Neuronal stem cell (in vitro differentiated cells): ENCODE measurements at regions not wholly inside any gene's neighbourhood (a gene's known extent, or its start where the extent isn't known, plus 50 kb on each side); places are given as distances from the start of the nearest gene placed in this dataset.

Experiments used
- DNase-seq: peaks from one replicate; pipeline ENCODE4 v3.0.0-alpha.2; 2013; ENCODE audit warnings: low spot score
- H2AFZ ChIP-seq: one replicate; pipeline ENCODE4 v1.6.1; 2013; ENCODE audit warnings: mild to moderate bottlenecking, low read length, inconsistent platforms
- H2AK5ac ChIP-seq: 2 replicates; pipeline ENCODE4 v1.6.1; 2013; ENCODE audit warnings: low read depth, mild to moderate bottlenecking, inconsistent platforms, low read length, moderate library complexity, mixed read lengths
- H2BK120ac ChIP-seq: 2 replicates; pipeline ENCODE4 v1.6.1; 2013; ENCODE audit warnings: low read depth, mild to moderate bottlenecking, inconsistent platforms, low read length, moderate library complexity, mixed read lengths
- H2BK12ac ChIP-seq: one replicate; pipeline ENCODE4 v1.6.1; 2013; ENCODE audit warnings: low read length, inconsistent platforms
- H2BK15ac ChIP-seq: 2 replicates; pipeline ENCODE4 v1.6.1; 2013; ENCODE audit warnings: mild to moderate bottlenecking, low read length, inconsistent platforms, mixed read lengths
- H2BK5ac ChIP-seq: one replicate; pipeline ENCODE4 v1.6.1; 2013; ENCODE audit warnings: inconsistent platforms, mild to moderate bottlenecking, low read length, moderate library complexity
- H3K14ac ChIP-seq: one replicate; pipeline ENCODE4 v1.6.1; 2013; ENCODE audit warnings: low read length, inconsistent platforms
- H3K18ac ChIP-seq: 2 replicates; pipeline ENCODE4 v1.6.1; 2013; ENCODE audit warnings: low read length, inconsistent platforms
- H3K23ac ChIP-seq: 2 replicates; pipeline ENCODE4 v1.6.1; 2013; ENCODE audit warnings: low read depth, mild to moderate bottlenecking, mixed read lengths, low read length, inconsistent platforms; ENCODE audit not compliant: poor library complexity
- H3K27ac ChIP-seq: replicated peaks from 3 replicates; pipeline ENCODE4 v1.5.1; 2013; ENCODE audit warnings: low read length, inconsistent platforms
- H3K27me3 ChIP-seq, 3 experiments: 2 replicates each; pipeline ENCODE4 v1.6.1; 2013; ENCODE audit warnings: low read length in 3 of 3, mild to moderate bottlenecking in 2 of 3, inconsistent platforms in 1 of 3, low read depth in 1 of 3, mixed read lengths in 1 of 3, moderate library complexity in 1 of 3; ENCODE audit not compliant: control insufficient read depth in 3 of 3, insufficient read depth in 3 of 3
- H3K36me3 ChIP-seq, 2 donors: replicated peaks in 1 of 2; 2 replicates each; pipeline ENCODE4 v1.6.1; 2013; ENCODE audit warnings: low read length in 2 of 2; ENCODE audit not compliant: control insufficient read depth in 2 of 2, insufficient read depth in 2 of 2
- H3K4ac ChIP-seq: 2 replicates; pipeline ENCODE4 v1.6.1; 2013; ENCODE audit warnings: inconsistent platforms, mild to moderate bottlenecking, low read length, moderate library complexity
- H3K4me1 ChIP-seq, 2 donors: 1 replicate in 1 of 2; 2 replicates in 1 of 2; pipeline ENCODE4 v1.6.1; 2013; ENCODE audit warnings: low read length in 2 of 2, low read depth in 1 of 2; ENCODE audit not compliant: control insufficient read depth in 2 of 2, insufficient read depth in 1 of 2
- H3K4me2 ChIP-seq: one replicate; pipeline ENCODE4 v1.6.1; 2013; ENCODE audit warnings: mild to moderate bottlenecking, low read length, inconsistent platforms; ENCODE audit not compliant: insufficient read depth, poor library complexity, severe bottlenecking
- H3K4me3 ChIP-seq, 2 donors: 2 replicates each; pipeline ENCODE4 v1.5.1; 2013; ENCODE audit warnings: low read length in 2 of 2, mild to moderate bottlenecking in 2 of 2, inconsistent platforms in 1 of 2, moderate library complexity in 1 of 2
- H3K79me1 ChIP-seq: one replicate; pipeline ENCODE4 v1.6.1; 2013; ENCODE audit warnings: low read depth, mild to moderate bottlenecking, inconsistent platforms, low read length, moderate library complexity
- H3K9ac ChIP-seq: one replicate; pipeline ENCODE4 v1.6.1; 2013; ENCODE audit warnings: mild to moderate bottlenecking, low read depth, low read length, inconsistent platforms; ENCODE audit not compliant: poor library complexity
- H3K9me3 ChIP-seq, 2 donors: replicated peaks in 1 of 2; 2 replicates each; pipeline versions ENCODE3 to v1.6.1; 2013; ENCODE audit warnings: low read length in 2 of 2, mild to moderate bottlenecking in 2 of 2, inconsistent platforms in 1 of 2, low read depth in 1 of 2, mixed read lengths in 1 of 2, moderate library complexity in 1 of 2; ENCODE audit not compliant: control insufficient read depth in 2 of 2, insufficient read depth in 1 of 2
- H4K8ac ChIP-seq: one replicate; pipeline ENCODE4 v1.6.1; 2013; ENCODE audit warnings: low read depth, mild to moderate bottlenecking, inconsistent platforms, low read length, moderate library complexity
- H4K91ac ChIP-seq: one replicate; pipeline ENCODE4 v1.6.1; 2013; ENCODE audit warnings: low read length, low read depth, mild to moderate bottlenecking, inconsistent platforms; ENCODE audit not compliant: poor library complexity
- WGBS, 2 donors: extraction: QIAGEN DNeasy Blood & Tissue Kit; methylation state at CpG; one replicate each; pipeline ENCODE4 v1.1.7; 2013; ENCODE audit warnings: missing lambda C conversion rate in 2 of 2, mixed read lengths in 1 of 2; ENCODE audit not compliant: insufficient read length in 2 of 2, insufficient replicate concordance in 1 of 2; ENCODE audit errors: extremely low coverage in 2 of 2; 5-methylcytosine and 5-hydroxymethylcytosine counted together

DNA sequence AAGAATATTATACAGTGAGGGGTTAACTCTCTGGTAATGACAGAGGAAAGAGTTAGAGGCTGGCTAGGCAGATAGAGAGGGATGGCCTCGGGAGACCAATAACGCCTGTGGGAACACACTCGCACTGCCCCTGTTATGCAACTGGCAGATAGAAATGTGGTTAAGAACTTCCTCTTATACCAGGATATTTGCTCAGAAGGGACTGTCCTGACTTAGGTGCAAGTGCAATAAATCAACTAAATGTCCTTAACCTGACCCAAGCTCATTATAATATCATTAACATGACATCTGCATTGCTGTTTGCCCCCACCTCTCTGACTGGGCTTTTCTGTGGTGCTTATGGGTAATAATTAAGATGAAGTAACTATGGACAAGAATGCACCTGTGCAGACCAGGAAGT lies 1518.0 kb downstream of the NCAM2 start:
- no peak overlapping the region for H2BK15ac ChIP-seq
- H4K8ac ChIP-seq, result no peak overlapping the region
- H3K9me3 ChIP-seq, result no peaks in the 10 kb centered on the region
- H3K9ac ChIP-seq, result no peak overlapping the region
- no peaks in the 10 kb centered on the region for H3K4me1 ChIP-seq
- H2AK5ac ChIP-seq, result no peak overlapping the region
- H3K36me3 ChIP-seq, result no peaks in the 10 kb centered on the region
- H3K27ac ChIP-seq, result no peak overlapping the region
- H3K27me3 ChIP-seq, result no peaks in the 10 kb centered on the region
- WGBS, 2 donors, result no CpG with 5 or more reads among the region's 3 CpGs
- no peak overlapping the region for H3K4me3 ChIP-seq
- no peak overlapping the region for H3K4me2 ChIP-seq
- H2BK12ac ChIP-seq, result no peak overlapping the region
- H2BK120ac ChIP-seq, result no peak overlapping the region
- H2BK5ac ChIP-seq, result no peak overlapping the region
- H4K91ac ChIP-seq, result no peak overlapping the region
- H2AFZ ChIP-seq, result no peak overlapping the region
- no peak overlapping the region for H3K14ac ChIP-seq
- H3K18ac ChIP-seq, result no peak overlapping the region
- no peak overlapping the region for H3K4ac ChIP-seq
- no peak overlapping the region for H3K23ac ChIP-seq
- H3K79me1 ChIP-seq, result no peaks in the 10 kb centered on the region
- DNase-seq, result no peak

DNA sequence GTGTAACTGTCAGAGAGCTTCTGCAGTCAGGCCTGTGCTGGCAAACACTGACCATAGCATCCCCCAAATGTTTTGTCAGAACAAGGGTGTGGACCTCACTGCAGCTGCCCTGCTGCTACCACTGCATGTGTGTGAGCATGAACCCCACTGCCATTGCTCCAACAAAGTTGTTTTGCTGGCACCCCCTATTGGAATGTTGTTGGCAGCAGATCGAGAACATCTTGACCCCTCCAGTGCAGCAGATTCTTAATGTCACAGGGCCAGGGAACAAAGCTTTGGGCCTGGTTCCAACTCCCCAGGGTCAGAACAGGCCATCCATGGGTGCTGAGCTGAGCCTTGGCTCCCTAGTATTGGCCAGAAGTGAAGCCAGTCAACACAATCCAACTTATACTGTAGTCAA lies 1537.4 kb downstream of the NCAM2 start:
- no peak overlapping the region for H3K4me2 ChIP-seq
- no peak overlapping the region for H3K4ac ChIP-seq
- H3K14ac ChIP-seq, result no peak overlapping the region
- no peaks in the 10 kb centered on the region for H3K4me1 ChIP-seq
- H3K9ac ChIP-seq, result no peak overlapping the region
- no peak overlapping the region for H4K8ac ChIP-seq
- H3K27me3 ChIP-seq, result no peaks in the 10 kb centered on the region
- no peak overlapping the region for H3K23ac ChIP-seq
- no peak overlapping the region for H2BK120ac ChIP-seq
- no peak for DNase-seq
- no peak overlapping the region for H3K18ac ChIP-seq
- no CpG with 5 or more reads among the region's 1 CpG for WGBS, 2 donors
- no peak overlapping the region for H2AK5ac ChIP-seq
- no peak overlapping the region for H3K27ac ChIP-seq
- H2BK12ac ChIP-seq, result no peak overlapping the region
- peak overlapping the region in 1 of 2 donors; percentile 18 for H3K4me3 ChIP-seq
- no peaks in the 10 kb centered on the region for H3K36me3 ChIP-seq
- no peak overlapping the region for H2BK15ac ChIP-seq
- no peak overlapping the region for H2AFZ ChIP-seq
- no peak overlapping the region for H4K91ac ChIP-seq
- H2BK5ac ChIP-seq, result no peak overlapping the region
- H3K79me1 ChIP-seq, result no peaks in the 10 kb centered on the region
- H3K9me3 ChIP-seq, result no peaks in the 10 kb centered on the region

GRCh38 chr21:22536509-22536908 lies 1538.3 kb downstream of the NCAM2 start:
- no peak overlapping the region for H2AFZ ChIP-seq
- DNase-seq, result no peak
- H3K4me3 ChIP-seq, result no peak overlapping the region

GRCh38 chr21:22544747-22545146 lies 1546.5 kb downstream of the NCAM2 start:
- Histone ChIP-seq H4K8ac (no peak overlapping the region), H2BK15ac (no peak overlapping the region), H3K9me3 (no peaks in the 10 kb centered on the region), H3K14ac (no peak overlapping the region), H2BK5ac (no peak overlapping the region), H2AK5ac (no peak overlapping the region), H2BK120ac (no peak overlapping the region), H3K27ac (no peak overlapping the region), H3K18ac (no peak overlapping the region), H4K91ac (no peak overlapping the region), H2BK12ac (no peak overlapping the region), H3K36me3 (no peaks in the 10 kb centered on the region), H3K27me3 (no peaks in the 10 kb centered on the region), H3K4me2 (no peak overlapping the region), H3K4ac (no peak overlapping the region), H3K4me1 (no peaks in the 10 kb centered on the region), H3K4me3 (no peak overlapping the region), H3K9ac (no peak overlapping the region), H3K79me1 (no peaks in the 10 kb centered on the region), H2AFZ (no peak overlapping the region), H3K23ac (no peak overlapping the region)
- DNase-seq, result no peak
- WGBS, 2 donors, result no CpG with 5 or more reads among the region's 2 CpGs

More at GRCh38 chr21:22536509-22536908, 1538.3 kb downstream of the NCAM2 start:
- H3K9ac ChIP-seq, result no peak overlapping the region
- no peak overlapping the region for H2BK12ac ChIP-seq
- H3K36me3 ChIP-seq, result no peaks in the 10 kb centered on the region
- H3K27ac ChIP-seq, result no peak overlapping the region
- no peaks in the 10 kb centered on the region for H3K9me3 ChIP-seq
- H3K79me1 ChIP-seq, result no peaks in the 10 kb centered on the region
- H3K4me2 ChIP-seq, result no peak overlapping the region
- H3K23ac ChIP-seq, result no peak overlapping the region
- no peak overlapping the region for H3K14ac ChIP-seq
- no peak overlapping the region for H2BK15ac ChIP-seq
- H3K27me3 ChIP-seq, result no peaks in the 10 kb centered on the region
- H3K4ac ChIP-seq, result no peak overlapping the region
- H4K91ac ChIP-seq, result no peak overlapping the region
- H2BK5ac ChIP-seq, result no peak overlapping the region
- no peak overlapping the region for H3K18ac ChIP-seq
- no peak overlapping the region for H2AK5ac ChIP-seq
- no peak overlapping the region for H2BK120ac ChIP-seq
- no peak overlapping the region for H4K8ac ChIP-seq
- no peaks in the 10 kb centered on the region for H3K4me1 ChIP-seq
